GM23338 (cell line): ENCODE measurements at regions not wholly inside any gene's neighbourhood (a gene's known extent, or its start where the extent isn't known, plus 50 kb on each side); places are given as distances from the start of the nearest gene placed in this dataset.

Experiments
- CREB1 ChIP-seq: fragments of 250-450 bp; sonication (Bioruptor Pico); IDR thresholded peaks from 2 replicates; pipeline ENCODE4 v1.5.0; 2020; ENCODE audit warnings: low read depth, mild to moderate bottlenecking, moderate library complexity
- CTCF ChIP-seq, 2 experiments: fragments of 200-600 bp in 1 of 2; sonication (generic) in 1 of 2; conservative IDR thresholded peaks; 2 replicates each; pipeline versions ENCODE4 v1.5.1 to v1.6.1; 2016 to 2017; ENCODE audit warnings: antibody characterized with exemption in 2 of 2, low read depth in 2 of 2, mild to moderate bottlenecking in 2 of 2, moderate library complexity in 1 of 2
- EZH2 ChIP-seq: fragments of 200-600 bp; sonication (generic); IDR thresholded peaks from one replicate; pipeline ENCODE4 v1.8.0; 2017; ENCODE audit warnings: antibody characterized with exemption, mild to moderate bottlenecking, low read depth; ENCODE audit not compliant: unreplicated experiment
- EZH2phosphoT487 ChIP-seq: fragments of 200-600 bp; sonication (generic); IDR thresholded peaks from one replicate; pipeline ENCODE4 v1.8.1; 2018; ENCODE audit warnings: antibody characterized with exemption; ENCODE audit not compliant: unreplicated experiment
- JUNB ChIP-seq: IDR thresholded peaks from one replicate; pipeline ENCODE4 v1.6.1; 2016; ENCODE audit warnings: antibody characterized with exemption; ENCODE audit not compliant: unreplicated experiment
- NANOG ChIP-seq: IDR thresholded peaks from 2 replicates; pipeline ENCODE4 v1.6.1; 2016; ENCODE audit warnings: antibody characterized with exemption, borderline replicate concordance
- POLR2AphosphoS5 ChIP-seq: IDR thresholded peaks from 2 replicates; pipeline ENCODE4 v1.6.1; 2016; ENCODE audit warnings: antibody characterized with exemption, low read depth
- REST ChIP-seq: IDR thresholded peaks from one replicate; pipeline ENCODE4 v1.6.1; 2018; ENCODE audit warnings: antibody characterized with exemption; ENCODE audit not compliant: unreplicated experiment
- STAT1 ChIP-seq: IDR thresholded peaks from one replicate; pipeline ENCODE4 v1.6.1; 2016; ENCODE audit warnings: antibody characterized with exemption; ENCODE audit not compliant: unreplicated experiment
- ZNF114 ChIP-seq: fragments of 250-450 bp; sonication (Bioruptor Pico); IDR thresholded peaks from 2 replicates; pipeline ENCODE4 v1.5.0; 2020; ENCODE audit warnings: mild to moderate bottlenecking, moderate library complexity
- TF ChIP-seq, protein P1 (sequence below): IDR thresholded peaks from 2 replicates; pipeline ENCODE4 v1.6.1; 2016; ENCODE audit warnings: antibody characterized with exemption

DNA sequence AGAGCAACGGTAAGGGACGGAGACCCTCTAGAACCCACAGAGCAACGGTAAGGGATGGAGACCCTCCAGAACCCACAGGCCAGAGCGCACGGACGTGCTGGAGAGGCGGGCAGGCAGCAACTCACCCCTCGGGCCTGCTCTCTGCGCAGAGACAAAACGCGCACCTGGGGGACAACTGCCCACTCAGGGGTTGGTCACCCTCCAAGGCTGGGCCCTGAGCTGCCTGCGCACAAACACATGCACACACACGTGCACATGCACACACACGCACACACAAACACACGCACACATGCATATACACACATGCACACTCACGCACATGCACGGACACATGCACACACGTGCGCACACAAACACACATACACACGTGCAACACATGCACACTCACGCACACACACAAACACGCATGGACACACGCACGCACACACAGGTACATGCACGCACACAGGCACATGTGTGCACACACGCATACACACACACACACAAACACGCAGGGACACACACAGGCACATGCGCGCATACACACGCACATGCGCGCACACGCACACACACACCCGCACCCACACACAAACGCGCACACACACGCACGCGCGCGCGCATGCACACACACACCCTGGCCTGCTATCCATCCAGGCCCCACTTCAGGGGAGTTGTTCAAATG is 88.3 kb downstream of the NCOR2 start:
- TF ChIP-seq CTCF (conservative IDR thresholded peaks at IDR 0.05; ENCODE audit: low read depth in 2 of 2) (no peak), POLR2AphosphoS5 (no peak), EZH2 (no peak), ZNF114 (no peak), REST (no peak), EZH2phosphoT487 (no peak), CREB1 (CRISPR knock-in tag) (no peak), NANOG (no peak), JUNB (no peak), STAT1 (no peak)
- TF ChIP-seq, protein P1, sequence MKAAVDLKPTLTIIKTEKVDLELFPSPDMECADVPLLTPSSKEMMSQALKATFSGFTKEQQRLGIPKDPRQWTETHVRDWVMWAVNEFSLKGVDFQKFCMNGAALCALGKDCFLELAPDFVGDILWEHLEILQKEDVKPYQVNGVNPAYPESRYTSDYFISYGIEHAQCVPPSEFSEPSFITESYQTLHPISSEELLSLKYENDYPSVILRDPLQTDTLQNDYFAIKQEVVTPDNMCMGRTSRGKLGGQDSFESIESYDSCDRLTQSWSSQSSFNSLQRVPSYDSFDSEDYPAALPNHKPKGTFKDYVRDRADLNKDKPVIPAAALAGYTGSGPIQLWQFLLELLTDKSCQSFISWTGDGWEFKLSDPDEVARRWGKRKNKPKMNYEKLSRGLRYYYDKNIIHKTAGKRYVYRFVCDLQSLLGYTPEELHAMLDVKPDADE: no peak
